ENCODE measurements at regions not wholly inside any gene's neighbourhood (a gene's known extent, or its start where the extent isn't known, plus 50 kb on each side); places are given as distances from the start of the nearest gene placed in this dataset.

GRCh38 chr17:77306790-77307478 lies 166.2 kb downstream of the SEC14L1 start (continued):
- TF ChIP-seq SKIL (CRISPR knock-in tag; IDR thresholded peaks at IDR 0.05; ENCODE audit: borderline replicate concordance) (peak; percentile 61; the same call in 1 of the 2 replicates), ZFP37 (CRISPR knock-in tag; IDR thresholded peaks at IDR 0.05; ENCODE audit: borderline replicate concordance) (peak; percentile 89; the same call in 1 of the 2 replicates), GPN1 (CRISPR knock-in tag; IDR thresholded peaks at IDR 0.05; ENCODE audit: borderline replicate concordance) (no peak), HOXA3 (CRISPR knock-in tag; IDR thresholded peaks at IDR 0.05) (peak; percentile 90), ZBTB40 (IDR thresholded peaks at IDR 0.05) (no peak), ZBTB40 (CRISPR knock-in tag; IDR thresholded peaks at IDR 0.05) (peak; percentile 50; the same call in 1 of the 2 replicates), JUNB (CRISPR knock-in tag; IDR thresholded peaks at IDR 0.05; ENCODE audit: borderline replicate concordance) (no peak), POLR2AphosphoS5 (IDR thresholded peaks at IDR 0.05; ENCODE audit: low read depth, low read length) (peak; percentile 49; the same call in 1 of the 2 replicates), SETDB1 (CRISPR knock-in tag; IDR thresholded peaks at IDR 0.05; ENCODE audit: borderline replicate concordance) (no peak), MIER2 (CRISPR knock-in tag; IDR thresholded peaks at IDR 0.05) (peak; percentile 72), SYNCRIP (IDR thresholded peaks at IDR 0.05; ENCODE audit: insufficient read depth, low read depth, low read length) (no peak), ZBTB44 (CRISPR knock-in tag; IDR thresholded peaks at IDR 0.05) (no peak), ZNF251 (CRISPR knock-in tag; IDR thresholded peaks at IDR 0.05) (no peak), MLLT10 (CRISPR knock-in tag; IDR thresholded peaks at IDR 0.05) (peak; percentile 50; the same call in 1 of the 2 replicates), AKAP8 (CRISPR knock-in tag; IDR thresholded peaks at IDR 0.05) (peak; percentile 85), ZNF878 (CRISPR knock-in tag; IDR thresholded peaks at IDR 0.05) (no peak), GATAD2A (CRISPR knock-in tag; IDR thresholded peaks at IDR 0.05) (peak; percentile 96)

All from HepG2 (cell line).